H9 (cell line): ENCODE measurements at regions not wholly inside any gene's neighbourhood (a gene's known extent, or its start where the extent isn't known, plus 50 kb on each side); places are given as distances from the start of the nearest gene placed in this dataset.

Experiments
- DNase-seq: peaks from one replicate; pipeline ENCODE4 v3.0.0-alpha.2; 2017
- H2AFZ ChIP-seq: one replicate; pipeline ENCODE4 v1.6.1; 2013; ENCODE audit warnings: mild to moderate bottlenecking, low read length, control low read depth, moderate library complexity
- H2AK5ac ChIP-seq: 2 replicates; pipeline ENCODE4 v1.6.1; 2013; ENCODE audit warnings: low read length, control low read depth, mixed read lengths; ENCODE audit not compliant: insufficient read length
- H2BK120ac ChIP-seq: one replicate; pipeline ENCODE4 v1.6.1; 2013; ENCODE audit warnings: low read depth, mild to moderate bottlenecking, low read length, control low read depth, inconsistent platforms; ENCODE audit not compliant: poor library complexity, severe bottlenecking
- H2BK12ac ChIP-seq: 2 replicates; pipeline ENCODE4 v1.6.1; 2013; ENCODE audit warnings: low read length, control low read depth, mixed read lengths, low read depth; ENCODE audit not compliant: insufficient read length
- H2BK15ac ChIP-seq: 2 replicates; pipeline ENCODE4 v1.6.1; 2013; ENCODE audit warnings: low read depth, low read length, control low read depth
- H2BK20ac ChIP-seq: one replicate; pipeline ENCODE4 v1.6.1; 2013; ENCODE audit warnings: low read depth, mild to moderate bottlenecking, low read length, control low read depth, inconsistent platforms; ENCODE audit not compliant: poor library complexity, severe bottlenecking
- H2BK5ac ChIP-seq: 2 replicates; pipeline ENCODE4 v1.6.1; 2013; ENCODE audit warnings: low read length, control low read depth, mixed read lengths; ENCODE audit not compliant: insufficient read length
- H3K14ac ChIP-seq: 2 replicates; pipeline ENCODE4 v1.6.1; 2013; ENCODE audit warnings: low read length, control low read depth; ENCODE audit not compliant: insufficient read depth
- H3K18ac ChIP-seq: 2 replicates; pipeline ENCODE4 v1.6.1; 2013; ENCODE audit warnings: low read depth, mild to moderate bottlenecking, mixed read lengths, low read length, control low read depth; ENCODE audit not compliant: insufficient read length
- H3K23ac ChIP-seq: 2 replicates; pipeline ENCODE4 v1.6.1; 2013; ENCODE audit warnings: low read length, control low read depth, mixed read lengths, low read depth; ENCODE audit not compliant: insufficient read length
- H3K23me2 ChIP-seq: 2 replicates; pipeline ENCODE4 v1.6.1; 2013; ENCODE audit warnings: low read depth, mild to moderate bottlenecking, mixed read lengths, low read length, control low read depth; ENCODE audit not compliant: insufficient read length, poor library complexity, severe bottlenecking
- H3K27ac ChIP-seq: 2 replicates; pipeline ENCODE4 v1.5.1; 2013; ENCODE audit warnings: low read length, control low read depth, mixed read lengths, low read depth; ENCODE audit not compliant: insufficient read length
- H3K27me3 ChIP-seq: 2 replicates; pipeline ENCODE4 v1.6.1; 2013; ENCODE audit warnings: low read length, control low read depth, inconsistent platforms; ENCODE audit not compliant: insufficient read depth
- H3K4ac ChIP-seq: 2 replicates; pipeline ENCODE4 v1.6.1; 2013; ENCODE audit warnings: low read depth, mild to moderate bottlenecking, control low read depth, inconsistent platforms, low read length, moderate library complexity
- H3K4me1 ChIP-seq: 2 replicates; pipeline ENCODE4 v1.6.1; 2013; ENCODE audit warnings: low read length, control low read depth, inconsistent platforms; ENCODE audit not compliant: insufficient read depth
- H3K4me2 ChIP-seq: 2 replicates; pipeline ENCODE4 v1.6.1; 2013; ENCODE audit warnings: low read length, control low read depth, mixed read lengths; ENCODE audit not compliant: insufficient read length, insufficient read depth
- H3K56ac ChIP-seq: 2 replicates; pipeline ENCODE4 v1.6.1; 2013; ENCODE audit warnings: low read depth, mild to moderate bottlenecking, mixed read lengths, low read length, control low read depth; ENCODE audit not compliant: insufficient read length
- H3K79me1 ChIP-seq: 2 replicates; pipeline ENCODE4 v1.6.1; 2013; ENCODE audit warnings: low read depth, mild to moderate bottlenecking, moderate library complexity, low read length, control low read depth, inconsistent platforms; ENCODE audit not compliant: insufficient read depth, poor library complexity, severe bottlenecking
- H3K79me2 ChIP-seq: 2 replicates; pipeline ENCODE4 v1.6.1; 2013; ENCODE audit warnings: low read length, control low read depth, inconsistent platforms; ENCODE audit not compliant: insufficient read depth
- H3K9ac ChIP-seq: 2 replicates; pipeline ENCODE4 v1.6.1; 2013; ENCODE audit warnings: low read length, control low read depth, mixed read lengths; ENCODE audit not compliant: insufficient read length; ENCODE audit errors: extremely low read depth
- H3K9me3 ChIP-seq: one replicate; pipeline ENCODE4 v1.6.1; 2013; ENCODE audit warnings: low read depth, low read length, inconsistent platforms; ENCODE audit not compliant: control insufficient read depth
- H3T11ph ChIP-seq: one replicate; pipeline ENCODE4 v1.6.1; 2013; ENCODE audit warnings: mild to moderate bottlenecking, low read length, control low read depth, inconsistent platforms
- H4K20me1 ChIP-seq: one replicate; pipeline ENCODE4 v1.6.1; 2013; ENCODE audit not compliant: control insufficient read depth, insufficient read length, insufficient read depth
- H4K5ac ChIP-seq: 2 replicates; pipeline ENCODE4 v1.6.1; 2013; ENCODE audit warnings: low read depth, mild to moderate bottlenecking, mixed read lengths, low read length, control low read depth; ENCODE audit not compliant: insufficient read length
- H4K8ac ChIP-seq: replicated peaks from 2 replicates; pipeline ENCODE4 v1.6.1; 2013; ENCODE audit warnings: low read length, control low read depth, mixed read lengths, low read depth; ENCODE audit not compliant: insufficient read length
- H4K91ac ChIP-seq: 2 replicates; pipeline ENCODE4 v1.6.1; 2013; ENCODE audit warnings: low read depth, mild to moderate bottlenecking, moderate library complexity, mixed read lengths, low read length, control low read depth; ENCODE audit not compliant: insufficient read length
- H3K27ac Mint-ChIP-seq, 3 experiments: 2 replicates in 2 of 3; 3 replicates in 1 of 3; pipeline ENCODE4 v1.8.0; 2020 to 2021; ENCODE audit warnings: mixed read lengths in 3 of 3, mild to moderate bottlenecking in 1 of 3, moderate library complexity in 1 of 3
- H3K27me3 Mint-ChIP-seq: 2 replicates; pipeline ENCODE4 v1.8.0; 2021; ENCODE audit warnings: low read depth, mild to moderate bottlenecking, moderate library complexity, mixed read lengths
- H3K36me3 Mint-ChIP-seq, 3 experiments: 2 replicates in 2 of 3; 3 replicates in 1 of 3; pipeline ENCODE4 v1.8.0; 2020 to 2021; ENCODE audit warnings: low read depth in 3 of 3, mixed read lengths in 3 of 3; ENCODE audit not compliant: insufficient read depth in 1 of 3
- H3K4me1 Mint-ChIP-seq, 2 experiments: 2 replicates each; pipeline ENCODE4 v1.8.0; 2020; ENCODE audit warnings: mixed read lengths in 2 of 2
- H3K4me3 Mint-ChIP-seq, 2 experiments: 2 replicates in 1 of 2; 3 replicates in 1 of 2; pipeline ENCODE4 v1.8.0; 2020 to 2021; ENCODE audit warnings: mild to moderate bottlenecking in 2 of 2, mixed read lengths in 2 of 2, moderate library complexity in 1 of 2
- H3K9me3 Mint-ChIP-seq, 2 experiments: 2 replicates in 1 of 2; 3 replicates in 1 of 2; pipeline ENCODE4 v1.8.0; 2020; ENCODE audit warnings: mild to moderate bottlenecking in 2 of 2, mixed read lengths in 2 of 2, moderate library complexity in 1 of 2
- CTCF ChIP-seq: fragments of 200-600 bp; sonication (generic); conservative IDR thresholded peaks from 3 replicates; pipeline ENCODE4 v1.8.0; 2021; ENCODE audit warnings: antibody characterized with exemption, mild to moderate bottlenecking
- WGBS: extraction: QIAGEN DNeasy Blood & Tissue Kit; methylation state at CpG from one replicate; pipeline ENCODE4 v1.1.7; 2013; ENCODE audit warnings: missing lambda C conversion rate, low lambda C conversion rate, mixed read lengths; ENCODE audit not compliant: insufficient read length; ENCODE audit errors: extremely low coverage; 5-methylcytosine and 5-hydroxymethylcytosine counted together

- no peaks in the 10 kb centered on the region for H3K79me2 ChIP-seq
These were observed 380.8 kb upstream of the MKI67 start for GRCh38 chr10:128507066-128507465.

More at GRCh38 chr10:128507066-128507465, 380.8 kb upstream of the MKI67 start:
- Histone ChIP-seq H4K91ac (no peak overlapping the region), H3K14ac (no peak overlapping the region), H3K56ac (no peak overlapping the region), H2BK12ac (no peak overlapping the region), H3T11ph (no peak overlapping the region), H3K4me2 (no peak overlapping the region), H3K79me1 (no peaks in the 10 kb centered on the region), H3K23ac (no peak overlapping the region), H4K20me1 (peaks cover 4% of the 10 kb centered on the region), H2AFZ (no peak overlapping the region), H4K8ac (no peak overlapping the region), H3K4ac (no peak overlapping the region), H3K9me3 (no peaks in the 10 kb centered on the region), H2BK20ac (no peak overlapping the region), H2BK5ac (no peak overlapping the region), H3K23me2 (no peaks in the 10 kb centered on the region), H2BK15ac (no peak overlapping the region), H2BK120ac (no peak overlapping the region), H4K5ac (no peak overlapping the region), H3K27ac (no peak overlapping the region), H3K27me3 (no peaks in the 10 kb centered on the region), H3K4me1 (no peaks in the 10 kb centered on the region), H3K9ac (no peak overlapping the region), H3K18ac (no peak overlapping the region), H2AK5ac (no peak overlapping the region)
- peaks cover 26% of the 10 kb centered on the region for H3K27me3 Mint-ChIP-seq
- TF ChIP-seq CTCF, result no peak
- peaks cover 6 to 8% of the 10 kb centered on the region in 2 experiments for H3K9me3 Mint-ChIP-seq
- H3K27ac Mint-ChIP-seq, result no peak overlapping the region
- no peak for DNase-seq
- peaks cover 10% of the 10 kb centered on the region in 2 experiments for H3K4me1 Mint-ChIP-seq
- WGBS, result no CpG with 5 or more reads among the region's 2 CpGs
- H3K4me3 Mint-ChIP-seq, result no peak overlapping the region
- H3K36me3 Mint-ChIP-seq, result peaks cover 0 to 6% (median 0%) of the 10 kb centered on the region in 3 experiments; a peak in 3 of 7 replicates
